CD4-positive, alpha-beta T cell (primary cell): ENCODE measurements at regions not wholly inside any gene's neighbourhood (a gene's known extent, or its start where the extent isn't known, plus 50 kb on each side); places are given as distances from the start of the nearest gene placed in this dataset.

Experiments used
- ATAC-seq: fragments of 200-7000 bp; cut with Tn5 transposase; one replicate; pipeline ENCODE4 v1.10.0; 2022; ENCODE audit warnings: mild to moderate bottlenecking; ENCODE audit not compliant: poor library complexity
- CTCF ChIA-PET: fragments of 350-600 bp; sonication (Branson Sonifier 250); formaldehyde crosslinking; loops from one replicate; lab custom pipeline; 2021; ENCODE audit warnings: antibody characterized with exemption, inconsistent platforms; lab: Charles Lee
- POLR2A ChIA-PET: fragments of 350-600 bp; sonication (Branson Sonifier 250); formaldehyde crosslinking; loops from one replicate; lab custom pipeline; 2021; ENCODE audit warnings: antibody characterized with exemption, inconsistent platforms; lab: Charles Lee
- DNase-seq, 14 experiments: peaks; one replicate each; pipeline ENCODE4 v3.0.0-alpha.2; 2013 to 2020; ENCODE audit warnings: mixed read lengths in 2 of 14
- H3K27ac ChIP-seq, 2 donors: one replicate each; pipeline versions ENCODE4 v1.5.1 to v1.7.0; 2013; ENCODE audit warnings: low read length in 2 of 2, low read depth in 1 of 2, mild to moderate bottlenecking in 1 of 2
- H3K27me3 ChIP-seq, 2 experiments: 1 replicate in 1 of 2; 2 replicates in 1 of 2; pipeline versions ENCODE4 v1.6.1 to v1.7.0; 2013; ENCODE audit warnings: low read length in 2 of 2, control low read depth in 1 of 2, mild to moderate bottlenecking in 1 of 2, moderate library complexity in 1 of 2; ENCODE audit not compliant: insufficient read depth in 2 of 2, control insufficient read depth in 1 of 2
- H3K36me3 ChIP-seq: one replicate; pipeline ENCODE4 v1.6.1; 2013; ENCODE audit warnings: low read length, control low read depth; ENCODE audit not compliant: insufficient read depth
- H3K4me1 ChIP-seq: one replicate; pipeline ENCODE4 v1.6.1; 2013; ENCODE audit warnings: low read length, control low read depth; ENCODE audit not compliant: insufficient read depth
- H3K4me3 ChIP-seq: one replicate; pipeline ENCODE4 v1.5.1; 2013; ENCODE audit warnings: mild to moderate bottlenecking, low read length, moderate library complexity
- H3K9me3 ChIP-seq, 2 experiments: 1 replicate in 1 of 2; 2 replicates in 1 of 2; pipeline versions ENCODE4 v1.6.1 to v1.7.0; 2013; ENCODE audit warnings: low read length in 2 of 2, mild to moderate bottlenecking in 2 of 2, control low read depth in 1 of 2, moderate library complexity in 1 of 2; ENCODE audit not compliant: control insufficient read depth in 1 of 2, insufficient read depth in 1 of 2
- H3K27ac Mint-ChIP-seq: one replicate; pipeline ENCODE4 v1.8.0; 2020; ENCODE audit warnings: mixed read lengths
- H3K27me3 Mint-ChIP-seq: one replicate; pipeline ENCODE4 v1.8.0; 2021; ENCODE audit warnings: mixed read lengths
- H3K36me3 Mint-ChIP-seq: one replicate; pipeline ENCODE4 v1.8.0; 2021; ENCODE audit warnings: low read depth, mixed read lengths
- H3K4me1 Mint-ChIP-seq: one replicate; pipeline ENCODE4 v1.8.0; 2021; ENCODE audit warnings: low read depth, mixed read lengths
- H3K4me3 Mint-ChIP-seq: one replicate; pipeline ENCODE4 v1.8.0; 2020; ENCODE audit warnings: mild to moderate bottlenecking, mixed read lengths
- H3K9me3 Mint-ChIP-seq: one replicate; pipeline ENCODE4 v1.8.0; 2020; ENCODE audit warnings: mixed read lengths
- intact Hi-C, 2 experiments: fragments of 100-400 bp; cut with DNase I in 1 of 2; cut with micrococcal nuclease in 1 of 2; formaldehyde crosslinking; loops; one replicate each; pipeline versions ENCODE4 v1.15.1 to v1.9.0; 2023 to 2025; cut with DNase I, micrococcal nuclease
- TF ChIP-seq, protein P1 (sequence below): fragments of 200-600 bp; IDR thresholded peaks from one replicate; pipeline ENCODE4 v1.8.0; 2022; ENCODE audit warnings: antibody characterized with exemption, mild to moderate bottlenecking

DNA sequence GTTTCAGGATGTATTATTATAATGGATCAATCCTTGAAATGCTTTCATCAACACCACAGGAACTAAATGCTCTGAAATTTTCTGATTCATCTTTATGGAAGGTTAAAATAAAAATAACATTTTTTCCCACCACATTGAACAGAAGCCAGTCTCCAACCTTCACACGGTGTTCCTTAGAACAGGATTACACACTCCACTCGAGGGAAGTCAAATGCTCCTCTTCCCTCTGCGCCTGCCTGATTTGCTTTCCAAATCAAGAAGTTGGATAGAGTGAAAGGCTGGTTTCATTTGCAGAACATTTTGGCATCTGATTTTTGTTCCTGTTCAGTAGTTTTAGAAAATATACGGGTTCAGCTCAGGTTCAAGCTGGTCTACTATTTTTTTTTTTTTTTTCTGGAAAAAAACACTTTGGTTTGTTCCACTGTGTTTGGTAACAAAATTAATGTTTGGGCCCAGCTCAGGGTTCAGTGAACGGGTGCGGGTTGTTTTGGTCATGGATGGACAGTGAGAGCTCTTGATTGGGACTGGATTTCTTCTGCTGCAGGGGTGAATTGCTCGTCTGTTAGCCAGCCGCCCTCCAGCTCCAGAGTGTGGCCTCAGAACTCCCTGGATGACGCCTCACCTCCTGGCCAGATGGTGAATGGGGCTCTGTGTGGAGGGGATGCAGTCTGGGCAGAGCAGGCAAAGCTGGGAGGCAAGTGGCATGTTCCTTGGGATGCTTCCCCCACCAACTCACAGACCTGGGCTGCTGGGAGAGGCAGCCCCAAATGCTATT lies 82.4 kb upstream of the STC2 start:
- H3K36me3 Mint-ChIP-seq = no peaks in the 10 kb centered on the region
- Histone ChIP-seq H3K27ac (no peak overlapping the region), H3K4me1 (no peaks in the 10 kb centered on the region), H3K36me3 (no peaks in the 10 kb centered on the region), H3K9me3 (peaks cover 0 to 20% of the 10 kb centered on the region in 2 experiments), H3K27me3 (peaks cover 0 to 14% of the 10 kb centered on the region in 2 experiments), H3K4me3 (no peak overlapping the region)
- H3K4me1 Mint-ChIP-seq = no peaks in the 10 kb centered on the region
- CTCF ChIA-PET = no interaction called here
- ATAC-seq = no peak
- intact Hi-C loops = no loop called here
- no peak overlapping the region for H3K4me3 Mint-ChIP-seq
- no peak for DNase-seq
- H3K9me3 Mint-ChIP-seq = peaks cover 3% of the 10 kb centered on the region
- peaks cover 26% of the 10 kb centered on the region for H3K27me3 Mint-ChIP-seq
- no peak overlapping the region for H3K27ac Mint-ChIP-seq
- POLR2A ChIA-PET = no interaction called here
- TF ChIP-seq, protein P1, sequence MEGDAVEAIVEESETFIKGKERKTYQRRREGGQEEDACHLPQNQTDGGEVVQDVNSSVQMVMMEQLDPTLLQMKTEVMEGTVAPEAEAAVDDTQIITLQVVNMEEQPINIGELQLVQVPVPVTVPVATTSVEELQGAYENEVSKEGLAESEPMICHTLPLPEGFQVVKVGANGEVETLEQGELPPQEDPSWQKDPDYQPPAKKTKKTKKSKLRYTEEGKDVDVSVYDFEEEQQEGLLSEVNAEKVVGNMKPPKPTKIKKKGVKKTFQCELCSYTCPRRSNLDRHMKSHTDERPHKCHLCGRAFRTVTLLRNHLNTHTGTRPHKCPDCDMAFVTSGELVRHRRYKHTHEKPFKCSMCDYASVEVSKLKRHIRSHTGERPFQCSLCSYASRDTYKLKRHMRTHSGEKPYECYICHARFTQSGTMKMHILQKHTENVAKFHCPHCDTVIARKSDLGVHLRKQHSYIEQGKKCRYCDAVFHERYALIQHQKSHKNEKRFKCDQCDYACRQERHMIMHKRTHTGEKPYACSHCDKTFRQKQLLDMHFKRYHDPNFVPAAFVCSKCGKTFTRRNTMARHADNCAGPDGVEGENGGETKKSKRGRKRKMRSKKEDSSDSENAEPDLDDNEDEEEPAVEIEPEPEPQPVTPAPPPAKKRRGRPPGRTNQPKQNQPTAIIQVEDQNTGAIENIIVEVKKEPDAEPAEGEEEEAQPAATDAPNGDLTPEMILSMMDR = no peak

DNA sequence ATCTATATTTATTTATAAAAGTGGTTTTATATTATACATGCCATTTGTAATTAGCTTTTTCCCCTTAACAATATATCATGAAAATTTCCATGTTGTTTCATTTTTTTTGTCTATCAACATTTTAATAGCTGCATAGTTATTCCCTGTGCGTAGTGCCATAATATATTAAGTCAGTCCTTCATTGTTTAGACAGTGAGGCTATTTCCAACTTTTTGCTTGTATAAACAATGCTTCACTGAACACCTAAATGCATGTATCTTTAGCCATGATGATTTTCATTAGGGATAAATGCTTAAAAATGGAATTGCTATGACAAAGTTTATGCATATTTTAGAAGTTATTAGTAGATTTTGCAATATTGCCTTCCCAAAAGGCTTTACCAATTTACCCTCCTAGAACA lies 80.7 kb upstream of the STC2 start:
- TF ChIP-seq, protein P1 = no peak
- intact Hi-C loops = no loop called here

DNA sequence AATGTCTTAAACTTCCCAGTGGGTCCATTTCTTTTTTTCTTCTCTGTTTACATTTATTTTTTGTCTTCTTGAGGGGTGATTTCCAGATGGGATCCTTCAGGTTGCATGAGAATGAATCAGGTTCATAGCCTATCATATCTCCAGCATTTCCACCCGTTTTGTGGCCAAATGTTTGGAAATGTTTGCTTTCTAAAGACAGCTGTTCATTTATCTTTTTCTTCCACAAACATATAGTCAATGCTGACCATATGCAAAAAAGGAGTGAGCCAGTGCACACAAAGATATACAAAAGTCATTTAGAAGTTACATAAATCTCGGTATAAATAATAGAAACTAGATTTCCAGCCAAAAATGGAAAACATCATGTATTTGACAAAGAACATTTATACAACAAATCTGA lies 71.6 kb upstream of the STC2 start:
- intact Hi-C loops = no loop called here
- no peaks in the 10 kb centered on the region for H3K27me3 ChIP-seq
- Mint-ChIP-seq H3K27me3 (peaks cover 10% of the 10 kb centered on the region), H3K27ac (no peak overlapping the region), H3K4me1 (no peaks in the 10 kb centered on the region), H3K9me3 (peaks cover 6% of the 10 kb centered on the region), H3K36me3 (no peaks in the 10 kb centered on the region), H3K4me3 (no peak overlapping the region)
- H3K9me3 ChIP-seq = peaks cover 0 to 8% of the 10 kb centered on the region in 2 experiments
- ATAC-seq (no peak), DNase-seq (no peak)
- H3K27ac ChIP-seq = no peak overlapping the region
- CTCF ChIA-PET = no interaction called here
- no peaks in the 10 kb centered on the region for H3K36me3 ChIP-seq
- POLR2A ChIA-PET = no interaction called here
- no peaks in the 10 kb centered on the region for H3K4me1 ChIP-seq
- H3K4me3 ChIP-seq = no peak overlapping the region
- TF ChIP-seq, protein P1 = no peak

More for the DNA sequence above, 80.7 kb upstream of the STC2 start:
- ChIA-PET CTCF (no interaction called here), POLR2A (no interaction called here)
- DNase-seq = no peak
- peaks cover 0 to 13% of the 10 kb centered on the region in 2 experiments for H3K9me3 ChIP-seq
- H3K27ac Mint-ChIP-seq = no peak overlapping the region
- H3K27me3 Mint-ChIP-seq = peaks cover 26% of the 10 kb centered on the region
- H3K4me1 Mint-ChIP-seq = no peaks in the 10 kb centered on the region
- H3K36me3 ChIP-seq = no peaks in the 10 kb centered on the region
- ATAC-seq = no peak
- H3K4me3 Mint-ChIP-seq = no peak overlapping the region
- no peaks in the 10 kb centered on the region for H3K36me3 Mint-ChIP-seq
- H3K27me3 ChIP-seq = peaks cover 0 to 14% of the 10 kb centered on the region in 2 experiments
- H3K9me3 Mint-ChIP-seq = no peaks in the 10 kb centered on the region
- no peak overlapping the region for H3K4me3 ChIP-seq
- H3K4me1 ChIP-seq = no peaks in the 10 kb centered on the region
- no peak overlapping the region for H3K27ac ChIP-seq
